ENCODE measurements at regions not wholly inside any gene's neighbourhood (a gene's known extent, or its start where the extent isn't known, plus 50 kb on each side); places are given as distances from the start of the nearest gene placed in this dataset.

- DNase-seq (ENCODE audit: low spot score in 2 of 2), result no peak
- no peak overlapping the region for H3K4me3 ChIP-seq (ENCODE audit: low read depth, poor library complexity, severe bottlenecking)
- intact Hi-C loops (cut with DNase I; ENCODE audit: low total_unique reads), result no loop called here
- WGBS, 2 donors, result 51 to 61% methylated on average over 3 of the region's 3 CpGs
- TF ChIP-seq POLR2A (IDR thresholded peaks at IDR 0.05), result no peak
- TF ChIP-seq, protein P1, sequence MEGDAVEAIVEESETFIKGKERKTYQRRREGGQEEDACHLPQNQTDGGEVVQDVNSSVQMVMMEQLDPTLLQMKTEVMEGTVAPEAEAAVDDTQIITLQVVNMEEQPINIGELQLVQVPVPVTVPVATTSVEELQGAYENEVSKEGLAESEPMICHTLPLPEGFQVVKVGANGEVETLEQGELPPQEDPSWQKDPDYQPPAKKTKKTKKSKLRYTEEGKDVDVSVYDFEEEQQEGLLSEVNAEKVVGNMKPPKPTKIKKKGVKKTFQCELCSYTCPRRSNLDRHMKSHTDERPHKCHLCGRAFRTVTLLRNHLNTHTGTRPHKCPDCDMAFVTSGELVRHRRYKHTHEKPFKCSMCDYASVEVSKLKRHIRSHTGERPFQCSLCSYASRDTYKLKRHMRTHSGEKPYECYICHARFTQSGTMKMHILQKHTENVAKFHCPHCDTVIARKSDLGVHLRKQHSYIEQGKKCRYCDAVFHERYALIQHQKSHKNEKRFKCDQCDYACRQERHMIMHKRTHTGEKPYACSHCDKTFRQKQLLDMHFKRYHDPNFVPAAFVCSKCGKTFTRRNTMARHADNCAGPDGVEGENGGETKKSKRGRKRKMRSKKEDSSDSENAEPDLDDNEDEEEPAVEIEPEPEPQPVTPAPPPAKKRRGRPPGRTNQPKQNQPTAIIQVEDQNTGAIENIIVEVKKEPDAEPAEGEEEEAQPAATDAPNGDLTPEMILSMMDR (IDR thresholded peaks at IDR 0.05), result no peak
Observed at GRCh38 chr1:110816945-110817344, 56.0 kb upstream of the CD53 start.

- DNase-seq (ENCODE audit: low spot score in 2 of 2), result no peak
- 13 to 18% methylated on average over 1 of the region's 1 CpG for WGBS, 2 donors
Observed at GRCh38 chr1:110811529-110811928, 61.4 kb upstream of the CD53 start.

GRCh38 chr1:110800079-110800478, 72.9 kb upstream of the CD53 start:
- DNase-seq (ENCODE audit: low spot score in 2 of 2), result no peak
- intact Hi-C loops (cut with DNase I; ENCODE audit: low total_unique reads), result no loop called here
- H3K4me3 ChIP-seq (ENCODE audit: low read depth, poor library complexity, severe bottlenecking), result no peak overlapping the region
- 22 to 25% methylated on average over 2 of the region's 2 CpGs for WGBS, 2 donors
- no peak for TF ChIP-seq POLR2A (IDR thresholded peaks at IDR 0.05)
- TF ChIP-seq, protein P1 (IDR thresholded peaks at IDR 0.05), result no peak

More at GRCh38 chr1:110811529-110811928, 61.4 kb upstream of the CD53 start:
- intact Hi-C loops (cut with DNase I; ENCODE audit: low total_unique reads), result no loop called here
- H3K4me3 ChIP-seq (ENCODE audit: low read depth, poor library complexity, severe bottlenecking), result no peak overlapping the region
- no peak for TF ChIP-seq POLR2A (IDR thresholded peaks at IDR 0.05)
- TF ChIP-seq, protein P1 (IDR thresholded peaks at IDR 0.05), result no peak

GRCh38 chr1:110798691-110799256, 74.2 kb upstream of the CD53 start:
- DNase-seq (ENCODE audit: low spot score in 2 of 2), result no peak
- TF ChIP-seq, protein P1 (IDR thresholded peaks at IDR 0.05), result no peak
- TF ChIP-seq POLR2A (IDR thresholded peaks at IDR 0.05), result no peak
- no peak overlapping the region for H3K4me3 ChIP-seq (ENCODE audit: low read depth, poor library complexity, severe bottlenecking)
- intact Hi-C loops (cut with DNase I; ENCODE audit: low total_unique reads), result no loop called here
- WGBS, 2 donors, result 43 to 44% methylated on average over 3 of the region's 3 CpGs

GRCh38 chr1:110788673-110789072, 84.3 kb upstream of the CD53 start:
- H3K4me3 ChIP-seq (ENCODE audit: low read depth, poor library complexity, severe bottlenecking), result no peak overlapping the region
- DNase-seq (ENCODE audit: low spot score in 2 of 2), result no peak
- 74 to 91% methylated on average over 2 of the region's 2 CpGs for WGBS, 2 donors
- TF ChIP-seq, protein P1 (IDR thresholded peaks at IDR 0.05), result no peak
- TF ChIP-seq POLR2A (IDR thresholded peaks at IDR 0.05), result no peak
- intact Hi-C loops (cut with DNase I; ENCODE audit: low total_unique reads), result no loop called here

All from lower leg skin (tissue), 4 donors.